Islet of Langerhans (tissue), 1 donor: ENCODE measurements at regions not wholly inside any gene's neighbourhood (a gene's known extent, or its start where the extent isn't known, plus 50 kb on each side); places are given as distances from the start of the nearest gene placed in this dataset.
A peak's percentile ranks its signal among the peaks of the same experiment; 100 is the strongest.

Experiments
- FAIRE-seq: peaks from one replicate; lab custom pipeline; 2011; peaks lifted over from hg19 to GRCh38; lab: Jason Lieb, UNC

GRCh38 chrX:88424541-88424940, 322.5 kb upstream of the CPXCR1 start:
- FAIRE-seq, result no peak

- peak; percentile 66 for FAIRE-seq
Measured at GRCh38 chrX:88425739-88426138, 321.3 kb upstream of the CPXCR1 start.

- FAIRE-seq, result no peak
Measured at GRCh38 chrX:88437563-88437962, 309.5 kb upstream of the CPXCR1 start.

- FAIRE-seq, result no peak
Measured at GRCh38 chrX:88438209-88438608, 308.8 kb upstream of the CPXCR1 start.

- FAIRE-seq, result no peak
Measured at GRCh38 chrX:88439935-88440334, 307.1 kb upstream of the CPXCR1 start.
